CD4-positive, alpha-beta T cell treated with Interleukin-12 subunit alpha and Interleukin-12 subunit beta, for 1 hour (primary cell): ENCODE measurements at regions not wholly inside any gene's neighbourhood (a gene's known extent, or its start where the extent isn't known, plus 50 kb on each side); places are given as distances from the start of the nearest gene placed in this dataset.

Experiments
- DNase-seq: peaks from one replicate; pipeline ENCODE4 v3.0.0-alpha.2; 2020

DNA sequence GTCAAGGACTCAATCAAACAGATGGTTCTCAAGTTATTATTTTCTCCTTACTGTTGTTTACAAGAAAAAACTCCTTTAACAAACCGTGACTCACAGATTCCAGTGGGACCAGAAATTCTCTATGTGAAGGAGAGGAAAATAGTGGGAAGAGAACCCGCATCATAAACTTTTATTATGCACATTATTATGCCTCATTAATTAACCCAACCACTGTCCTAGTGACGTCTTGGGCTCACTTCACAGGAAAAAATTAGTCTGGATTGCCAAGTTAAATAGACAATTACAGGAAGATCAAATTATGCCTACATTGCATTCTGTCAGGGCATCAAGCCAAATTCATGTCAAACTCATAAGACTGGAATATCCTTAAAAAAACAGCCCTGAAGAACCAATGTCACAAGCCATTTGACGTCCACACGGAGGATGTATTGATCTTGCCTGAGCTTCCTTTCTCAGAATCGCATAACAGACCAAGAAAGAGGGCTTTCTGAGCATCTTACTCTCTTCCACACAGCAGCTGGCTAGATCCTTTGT lies 347.8 kb downstream of the DUSP10 start:
- no peak for DNase-seq

GRCh38 chr1:221396526-221396925 lies 345.4 kb downstream of the DUSP10 start:
- no peak for DNase-seq

DNA sequence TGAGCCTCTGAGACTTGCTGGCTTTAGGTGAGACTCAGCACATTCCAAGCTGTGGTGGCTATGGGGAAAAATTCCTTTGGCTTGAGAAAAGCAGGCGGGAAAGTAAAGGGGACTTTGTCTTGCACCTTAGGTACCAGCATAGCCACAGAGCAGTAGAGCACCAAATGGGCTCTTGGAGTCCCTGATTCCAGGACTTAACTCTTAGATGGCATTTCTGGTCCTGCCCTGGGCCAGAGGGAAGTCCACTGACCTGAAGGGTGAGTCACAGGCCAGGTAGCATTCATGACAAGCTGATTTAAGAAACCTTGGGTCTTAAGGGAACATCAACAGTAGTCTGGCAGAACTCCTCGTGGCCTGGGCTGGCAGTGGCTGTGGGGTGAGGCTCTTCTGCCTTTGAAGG lies 344.7 kb downstream of the DUSP10 start:
- DNase-seq = no peak

DNA sequence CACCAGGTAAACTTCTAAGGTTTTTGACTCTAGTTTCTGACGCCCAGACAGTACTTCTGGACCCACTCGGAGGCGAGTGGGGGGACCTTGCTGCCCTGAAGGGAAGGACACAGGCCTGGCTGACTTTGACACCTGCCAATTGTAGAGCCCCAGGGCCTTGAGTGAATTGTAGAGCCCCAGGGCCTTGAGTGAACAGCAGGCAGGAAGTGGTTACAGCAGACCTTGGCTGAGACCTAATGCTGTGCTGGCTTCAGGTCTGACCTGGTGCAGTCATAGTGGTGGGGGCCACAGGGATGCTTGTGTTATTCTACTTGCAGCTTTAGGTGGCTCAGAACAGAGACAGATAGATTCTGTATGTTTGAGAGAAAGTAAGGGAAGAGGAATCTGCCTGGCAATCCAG lies 344.3 kb downstream of the DUSP10 start:
- no peak for DNase-seq

- DNase-seq = no peak
Measured at GRCh38 chr1:221405146-221405545, 336.7 kb downstream of the DUSP10 start.

- DNase-seq = no peak
Measured at GRCh38 chr1:221408117-221408803, 333.6 kb downstream of the DUSP10 start.

- DNase-seq = no peak
Measured at GRCh38 chr1:221411283-221411682, 330.6 kb downstream of the DUSP10 start.

- DNase-seq = no peak
Measured at GRCh38 chr1:221414772-221415539, 326.9 kb downstream of the DUSP10 start.

- no peak for DNase-seq
Measured at GRCh38 chr1:221415651-221416050, 326.2 kb downstream of the DUSP10 start.

DNA sequence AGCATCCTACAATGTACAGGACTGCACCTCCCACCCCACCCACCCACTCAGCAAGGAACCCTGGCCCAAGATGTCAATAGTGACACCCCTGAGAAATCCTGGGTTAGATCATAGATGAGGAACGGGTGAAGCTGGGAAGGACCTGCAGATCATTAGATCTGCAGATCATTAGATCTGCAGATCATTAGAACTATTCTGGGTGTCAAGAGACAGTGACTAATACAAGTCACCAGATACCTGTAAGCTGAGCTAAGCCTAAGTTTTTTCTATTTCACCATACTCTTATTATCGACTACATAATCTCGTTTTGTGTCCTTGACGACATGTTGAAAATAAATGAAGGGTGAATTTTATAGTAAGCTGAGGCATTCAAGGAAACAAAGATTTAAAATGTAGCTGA lies 325.7 kb downstream of the DUSP10 start:
- no peak for DNase-seq

- no peak for DNase-seq
Measured at GRCh38 chr1:221416723-221417122, 325.2 kb downstream of the DUSP10 start.

GRCh38 chr1:221418346-221418745 lies 323.5 kb downstream of the DUSP10 start:
- DNase-seq = no peak

- DNase-seq = no peak
Measured at GRCh38 chr1:221419513-221420095, 322.3 kb downstream of the DUSP10 start.

- DNase-seq = no peak
Measured at GRCh38 chr1:221429264-221429663, 312.6 kb downstream of the DUSP10 start.

- DNase-seq = no peak
Measured at GRCh38 chr1:221430152-221430960, 311.5 kb downstream of the DUSP10 start.

DNA sequence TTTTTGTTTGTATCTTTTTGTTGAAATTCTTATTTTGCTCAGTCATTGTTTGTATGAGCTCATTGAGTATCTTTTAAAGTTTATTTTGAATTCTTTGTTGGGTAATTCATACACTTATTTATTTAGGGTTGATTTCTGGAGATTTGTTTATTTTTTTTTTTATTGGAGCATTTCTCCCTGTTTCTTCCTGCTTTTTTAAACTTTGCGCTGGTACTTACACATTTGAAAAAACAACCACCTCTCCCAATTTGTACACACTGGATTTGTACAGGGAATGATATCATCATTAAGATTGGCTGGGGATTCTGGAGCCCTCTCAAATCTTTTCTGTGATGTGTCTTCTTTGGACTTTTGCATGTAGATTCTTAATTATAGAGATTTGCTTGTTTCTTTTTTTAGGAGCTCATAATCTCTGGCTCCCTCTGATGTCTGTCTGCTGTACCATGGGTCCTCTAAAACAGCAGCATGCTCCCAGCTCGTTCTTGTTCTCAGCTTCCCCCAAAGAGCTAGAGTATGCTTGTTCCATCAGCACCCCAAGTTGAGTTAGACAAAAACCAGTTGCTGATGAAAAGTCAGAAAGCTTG lies 310.7 kb downstream of the DUSP10 start:
- DNase-seq = no peak

DNA sequence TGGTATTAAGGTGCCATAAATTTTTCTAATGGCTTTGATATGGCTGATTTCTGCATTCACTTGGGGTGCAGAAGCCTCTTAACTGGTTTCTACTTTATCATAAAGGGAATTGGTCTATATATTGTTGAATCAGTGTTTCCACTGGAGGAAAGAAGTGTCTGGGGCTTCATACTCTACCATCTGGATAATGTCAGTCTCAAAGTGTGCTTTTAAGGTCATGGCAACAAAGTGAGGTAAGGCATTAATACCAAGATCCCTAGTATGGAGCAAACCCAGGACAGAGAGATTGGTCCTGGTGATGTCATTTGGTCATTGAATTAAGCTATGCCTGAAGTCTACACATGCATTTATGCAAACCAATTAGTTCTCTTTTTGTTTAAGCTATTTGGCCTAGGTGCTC lies 309.9 kb downstream of the DUSP10 start:
- DNase-seq = no peak

GRCh38 chr1:221435504-221435904 lies 306.4 kb downstream of the DUSP10 start:
- peak; percentile 44 for DNase-seq

GRCh38 chr1:221437171-221437570 lies 304.7 kb downstream of the DUSP10 start:
- DNase-seq = no peak

DNA sequence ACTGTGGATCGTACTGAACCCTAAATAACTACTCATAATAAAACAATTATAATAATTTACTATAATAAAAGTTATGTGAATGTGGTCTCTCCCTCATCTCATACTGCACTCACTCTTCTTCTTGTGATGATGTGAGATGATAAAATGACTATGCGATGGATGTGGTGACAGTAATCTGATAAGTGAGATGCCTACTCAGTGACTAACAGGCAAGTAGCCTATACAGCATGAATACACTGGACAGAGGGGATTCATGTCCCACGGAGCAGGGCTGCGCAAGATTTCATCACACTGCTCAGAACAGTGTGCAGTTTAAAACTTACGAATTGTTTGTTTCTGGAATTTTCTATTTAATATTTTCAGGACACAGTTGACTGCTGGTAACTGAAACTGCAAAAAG lies 304.0 kb downstream of the DUSP10 start:
- DNase-seq = no peak

GRCh38 chr1:221439008-221439746 lies 302.7 kb downstream of the DUSP10 start:
- DNase-seq = peak; percentile 29
